ENCODE measurements at regions not wholly inside any gene's neighbourhood (a gene's known extent, or its start where the extent isn't known, plus 50 kb on each side); places are given as distances from the start of the nearest gene placed in this dataset.

DNA sequence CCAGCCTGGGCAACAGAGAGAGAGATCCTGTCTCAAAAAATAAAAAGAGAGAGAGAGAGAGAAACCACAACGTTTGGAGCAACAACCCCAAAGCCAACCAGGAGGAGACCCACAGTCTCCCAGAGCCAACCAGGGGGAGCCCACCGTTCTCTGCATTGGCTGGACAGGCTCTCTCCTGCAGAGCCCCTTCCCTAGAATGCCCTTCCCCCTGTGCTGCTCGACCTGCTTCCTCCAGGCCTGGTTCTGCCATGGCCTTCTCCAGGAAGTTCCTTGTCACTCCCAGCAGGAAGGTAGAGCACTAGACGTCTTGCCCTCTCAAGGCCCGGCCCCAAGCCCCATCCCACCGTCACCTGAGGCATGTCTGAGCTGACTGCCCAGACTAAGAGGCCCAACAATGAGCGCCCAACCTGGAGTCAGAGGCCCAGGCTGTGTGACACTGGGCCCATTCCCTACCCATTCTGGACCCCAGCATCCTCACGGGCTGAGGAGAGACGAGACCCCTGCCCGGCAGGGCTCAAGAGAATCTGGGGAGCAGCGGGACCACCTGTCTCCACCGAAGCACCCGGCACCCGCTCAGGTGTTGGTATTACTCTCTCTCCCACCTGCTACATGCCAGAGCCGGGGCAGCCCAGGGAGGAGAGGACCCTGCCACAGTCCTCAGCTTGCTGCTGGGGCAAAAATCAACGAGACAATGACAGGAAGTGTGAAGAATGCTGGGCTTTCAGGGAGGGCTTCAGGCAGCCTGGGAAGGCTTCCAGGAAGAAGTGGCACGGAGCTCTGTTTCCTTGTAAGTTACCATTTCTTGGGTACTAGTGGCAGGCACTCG, 61.2 kb downstream of the DIO3 start:
- WGBS, 2 donors, result 75 to 77% methylated on average over 18 of the region's 18 CpGs

DNA sequence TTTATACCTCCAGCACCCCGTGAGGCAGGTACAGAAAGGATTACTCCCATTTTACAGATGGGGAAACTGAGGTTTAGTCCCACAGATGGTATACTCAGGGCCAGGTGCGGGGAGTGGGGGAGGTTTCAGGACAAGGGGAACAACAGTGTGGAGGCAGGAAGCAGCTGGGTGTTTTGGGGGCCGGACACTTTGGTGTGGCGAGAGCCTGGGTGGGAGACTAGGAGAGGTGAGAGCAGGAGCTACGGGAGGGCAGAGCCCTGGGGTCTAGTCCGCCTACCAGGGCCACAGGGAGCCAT, 61.7 kb downstream of the DIO3 start:
- WGBS, 2 donors, result 91% methylated on average over 6 of the region's 6 CpGs
- intact Hi-C loops (cut with DNase I), result loop anchor here in 5 of 10 donors (10.0 kb wide), 4 partner anchors 768 to 1238 kb away; no protein-coding TSS in a partner anchor
- TF ChIP-seq, protein P1, sequence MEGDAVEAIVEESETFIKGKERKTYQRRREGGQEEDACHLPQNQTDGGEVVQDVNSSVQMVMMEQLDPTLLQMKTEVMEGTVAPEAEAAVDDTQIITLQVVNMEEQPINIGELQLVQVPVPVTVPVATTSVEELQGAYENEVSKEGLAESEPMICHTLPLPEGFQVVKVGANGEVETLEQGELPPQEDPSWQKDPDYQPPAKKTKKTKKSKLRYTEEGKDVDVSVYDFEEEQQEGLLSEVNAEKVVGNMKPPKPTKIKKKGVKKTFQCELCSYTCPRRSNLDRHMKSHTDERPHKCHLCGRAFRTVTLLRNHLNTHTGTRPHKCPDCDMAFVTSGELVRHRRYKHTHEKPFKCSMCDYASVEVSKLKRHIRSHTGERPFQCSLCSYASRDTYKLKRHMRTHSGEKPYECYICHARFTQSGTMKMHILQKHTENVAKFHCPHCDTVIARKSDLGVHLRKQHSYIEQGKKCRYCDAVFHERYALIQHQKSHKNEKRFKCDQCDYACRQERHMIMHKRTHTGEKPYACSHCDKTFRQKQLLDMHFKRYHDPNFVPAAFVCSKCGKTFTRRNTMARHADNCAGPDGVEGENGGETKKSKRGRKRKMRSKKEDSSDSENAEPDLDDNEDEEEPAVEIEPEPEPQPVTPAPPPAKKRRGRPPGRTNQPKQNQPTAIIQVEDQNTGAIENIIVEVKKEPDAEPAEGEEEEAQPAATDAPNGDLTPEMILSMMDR (IDR thresholded peaks at IDR 0.05), result no peak
- Histone ChIP-seq H3K27ac (no peak overlapping the region), H3K36me3 (no peaks in the 10 kb centered on the region), H3K9me3 (peaks cover 0 to 7% (median 0%) of the 10 kb centered on the region in 11 donors), H3K4me1 (peaks cover 0 to 7% (median 3%) of the 10 kb centered on the region in 9 donors), H3K4me3 (no peak overlapping the region), H3K27me3 (peaks cover 0 to 11% (median 0%) of the 10 kb centered on the region in 7 donors)
- DNase-seq (no peak), ATAC-seq (no peak)

More for the DNA sequence above, 61.2 kb downstream of the DIO3 start:
- peaks cover 0 to under 1% (median 0%) of the 10 kb centered on the region in 9 donors for H3K4me1 ChIP-seq
- peaks cover 0 to 7% (median 0%) of the 10 kb centered on the region in 11 donors for H3K9me3 ChIP-seq
- DNase-seq, result no peak
- intact Hi-C loops (cut with DNase I), result loop anchor here in 5 of 10 donors (10.0 kb wide), 4 partner anchors 768 to 1238 kb away; no protein-coding TSS in a partner anchor
- no peaks in the 10 kb centered on the region for H3K36me3 ChIP-seq
- H3K4me3 ChIP-seq, result no peak overlapping the region
- peaks cover 0 to 11% (median 0%) of the 10 kb centered on the region in 7 donors for H3K27me3 ChIP-seq
- H3K27ac ChIP-seq, result no peak overlapping the region
- ATAC-seq, result no peak
- TF ChIP-seq, protein P1 (IDR thresholded peaks at IDR 0.05), result no peak

DNA sequence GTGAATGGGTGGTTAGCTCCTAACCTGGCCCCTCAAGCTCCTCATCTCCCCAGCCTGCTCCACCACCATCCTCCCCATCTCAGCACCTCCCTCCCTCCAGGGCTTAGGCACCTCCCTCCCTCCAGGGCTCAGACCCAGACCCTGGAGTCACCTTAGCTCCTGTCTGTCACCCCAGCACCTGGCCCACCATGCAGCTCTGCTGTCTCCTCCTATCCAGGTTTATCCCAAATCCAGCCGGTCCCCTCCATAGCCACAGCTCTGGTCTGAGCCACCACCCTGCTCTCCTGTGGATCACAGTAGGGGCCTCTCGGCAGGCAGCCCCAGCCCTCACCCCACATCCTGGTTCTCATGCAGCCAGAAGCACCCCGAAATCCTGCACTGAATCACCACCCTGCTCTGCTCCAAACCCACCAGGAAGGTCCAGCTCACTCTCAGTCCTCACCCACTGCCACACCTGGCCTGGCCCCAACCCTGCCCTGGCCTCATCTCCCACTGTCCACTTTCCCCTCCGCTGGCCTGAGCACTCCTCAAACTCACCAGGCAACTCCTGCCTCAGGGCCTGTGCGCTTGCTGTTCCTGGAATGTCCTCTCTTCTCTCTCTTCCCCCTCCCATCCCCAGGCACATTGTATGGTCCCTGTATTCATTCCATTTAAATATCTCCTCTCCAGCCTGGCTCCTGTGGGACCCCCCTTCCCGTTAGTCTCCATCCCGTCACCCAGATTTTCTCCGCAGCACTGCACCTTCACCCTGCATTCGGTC, 62.6 kb downstream of the DIO3 start:
- peaks cover 3 to 15% (median 10%) of the 10 kb centered on the region in 9 donors for H3K4me1 ChIP-seq
- H3K36me3 ChIP-seq, result no peaks in the 10 kb centered on the region
- H3K4me3 ChIP-seq, result no peak overlapping the region
- H3K27me3 ChIP-seq, result peaks cover 0 to 11% (median 0%) of the 10 kb centered on the region in 7 donors
- H3K9me3 ChIP-seq, result no peaks in the 10 kb centered on the region
- no peak overlapping the region for H3K27ac ChIP-seq
- TF ChIP-seq, protein P1 (IDR thresholded peaks at IDR 0.05), result no peak
- no peak for ATAC-seq
- intact Hi-C loops (cut with DNase I), result loop anchor here in 5 of 10 donors (10.0 kb wide), 4 partner anchors 769 to 1239 kb away; no protein-coding TSS in a partner anchor
- 91 to 93% methylated on average over 9 of the region's 9 CpGs for WGBS, 2 donors
- DNase-seq, result no peak

DNA sequence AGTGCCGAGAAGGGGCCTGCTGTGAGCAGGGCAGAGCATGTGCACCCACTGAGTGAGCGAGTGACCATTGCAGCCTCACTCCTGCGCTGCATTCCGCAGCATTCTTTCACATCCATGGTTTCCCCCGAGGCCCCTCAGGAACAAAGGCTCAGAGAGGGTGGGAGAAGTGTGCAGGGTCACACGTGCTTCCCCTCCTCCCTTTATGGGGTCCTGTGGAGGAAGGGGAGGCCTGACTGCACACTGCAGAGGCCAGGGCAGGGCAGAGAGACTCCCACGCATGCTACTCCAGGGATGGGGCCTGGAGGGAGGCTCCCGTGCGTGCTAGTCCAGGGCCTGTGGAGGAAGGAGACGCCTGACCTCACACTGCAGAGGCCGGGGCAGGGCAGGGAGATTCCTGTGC, 63.2 kb downstream of the DIO3 start:
- Histone ChIP-seq H3K36me3 (no peaks in the 10 kb centered on the region), H3K4me1 (peaks cover 3 to 15% (median 11%) of the 10 kb centered on the region in 9 donors), H3K27me3 (peaks cover 0 to 11% (median 0%) of the 10 kb centered on the region in 7 donors), H3K9me3 (no peaks in the 10 kb centered on the region), H3K27ac (no peak overlapping the region), H3K4me3 (no peak overlapping the region)
- intact Hi-C loops (cut with DNase I), result loop anchor here in 5 of 10 donors (10.0 kb wide), 4 partner anchors 770 to 1240 kb away; no protein-coding TSS in a partner anchor
- TF ChIP-seq, protein P1 (IDR thresholded peaks at IDR 0.05), result no peak
- WGBS, 2 donors, result 60 to 65% methylated on average over 11 of the region's 11 CpGs
- ATAC-seq (no peak), DNase-seq (no peak)
